ENCODE measurements at regions not wholly inside any gene's neighbourhood (a gene's known extent, or its start where the extent isn't known, plus 50 kb on each side); places are given as distances from the start of the nearest gene placed in this dataset.

DNA sequence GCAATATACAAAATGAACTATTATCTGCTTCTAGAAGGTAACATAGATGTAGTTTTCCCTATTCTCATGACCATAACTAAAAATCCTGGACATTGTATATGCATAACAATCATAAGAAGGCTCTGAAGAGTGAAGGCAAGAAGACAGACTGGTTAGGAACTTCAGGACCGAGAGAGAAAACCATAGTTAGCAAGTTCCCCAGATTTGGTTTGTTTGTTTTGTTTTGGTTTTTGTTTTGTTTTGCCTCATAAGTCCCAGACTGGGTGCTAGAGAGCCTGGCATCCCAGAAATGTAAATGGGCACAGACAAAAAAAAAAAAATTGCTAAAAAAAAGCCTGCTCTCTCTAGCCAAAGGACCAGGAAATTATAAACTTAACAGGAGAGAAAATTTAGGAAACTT, 192.2 kb upstream of the FBXO11 start:
- Histone ChIP-seq H3K4me3 (ENCODE audit: low read depth, low read length) (no peak overlapping the region), H3K27me3 (ENCODE audit: control insufficient read depth, insufficient read depth, low read length) (no peaks in the 10 kb centered on the region), H3K9me3 (ENCODE audit: control insufficient read depth, insufficient read depth, low read length) (no peaks in the 10 kb centered on the region), H3K27ac (ENCODE audit: low read depth, low read length) (no peak overlapping the region)
- TF ChIP-seq, protein P1, sequence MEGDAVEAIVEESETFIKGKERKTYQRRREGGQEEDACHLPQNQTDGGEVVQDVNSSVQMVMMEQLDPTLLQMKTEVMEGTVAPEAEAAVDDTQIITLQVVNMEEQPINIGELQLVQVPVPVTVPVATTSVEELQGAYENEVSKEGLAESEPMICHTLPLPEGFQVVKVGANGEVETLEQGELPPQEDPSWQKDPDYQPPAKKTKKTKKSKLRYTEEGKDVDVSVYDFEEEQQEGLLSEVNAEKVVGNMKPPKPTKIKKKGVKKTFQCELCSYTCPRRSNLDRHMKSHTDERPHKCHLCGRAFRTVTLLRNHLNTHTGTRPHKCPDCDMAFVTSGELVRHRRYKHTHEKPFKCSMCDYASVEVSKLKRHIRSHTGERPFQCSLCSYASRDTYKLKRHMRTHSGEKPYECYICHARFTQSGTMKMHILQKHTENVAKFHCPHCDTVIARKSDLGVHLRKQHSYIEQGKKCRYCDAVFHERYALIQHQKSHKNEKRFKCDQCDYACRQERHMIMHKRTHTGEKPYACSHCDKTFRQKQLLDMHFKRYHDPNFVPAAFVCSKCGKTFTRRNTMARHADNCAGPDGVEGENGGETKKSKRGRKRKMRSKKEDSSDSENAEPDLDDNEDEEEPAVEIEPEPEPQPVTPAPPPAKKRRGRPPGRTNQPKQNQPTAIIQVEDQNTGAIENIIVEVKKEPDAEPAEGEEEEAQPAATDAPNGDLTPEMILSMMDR (IDR thresholded peaks at IDR 0.05; ENCODE audit: low read depth, low read length): no peak
- ChIA-PET POLR2A (no interaction called here), CTCF (no interaction called here)
- no peak for DNase-seq (ENCODE audit: low read depth, low spot score)

DNA sequence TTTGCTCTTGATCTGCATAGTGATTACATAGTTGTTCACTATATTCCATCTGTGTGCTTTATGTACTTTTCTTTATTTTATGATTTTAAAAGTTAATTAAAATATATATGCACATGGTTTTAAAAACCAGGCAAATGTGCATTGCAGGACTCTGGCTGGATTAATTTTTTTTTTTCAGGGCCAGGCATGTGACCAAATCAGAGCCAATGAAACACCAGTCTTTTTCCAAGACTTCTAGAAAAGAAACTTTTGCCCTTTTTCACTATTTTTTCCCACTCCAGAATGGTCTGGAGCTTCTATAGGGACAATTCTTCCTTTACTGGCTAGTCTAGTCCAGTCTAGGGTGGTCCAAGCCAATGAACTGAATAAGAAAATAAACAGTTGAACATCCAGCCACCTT, 198.1 kb upstream of the FBXO11 start:
- DNase-seq (ENCODE audit: low read depth, low spot score): no peak
- no peaks in the 10 kb centered on the region for H3K9me3 ChIP-seq (ENCODE audit: control insufficient read depth, insufficient read depth, low read length)
- H3K27me3 ChIP-seq (ENCODE audit: control insufficient read depth, insufficient read depth, low read length): no peaks in the 10 kb centered on the region
- H3K4me3 ChIP-seq (ENCODE audit: low read depth, low read length): no peak overlapping the region
- TF ChIP-seq, protein P1 (IDR thresholded peaks at IDR 0.05; ENCODE audit: low read depth, low read length): no peak
- CTCF ChIA-PET: interaction anchor here (1.4 to 2.0 kb wide), 4 partner anchors 198 to 315 kb away, joined by 4 to 15 read pairs (median 7); partner anchors contain the start of gene FBXO11
- POLR2A ChIA-PET: no interaction called here
- no peak overlapping the region for H3K27ac ChIP-seq (ENCODE audit: low read depth, low read length)

DNA sequence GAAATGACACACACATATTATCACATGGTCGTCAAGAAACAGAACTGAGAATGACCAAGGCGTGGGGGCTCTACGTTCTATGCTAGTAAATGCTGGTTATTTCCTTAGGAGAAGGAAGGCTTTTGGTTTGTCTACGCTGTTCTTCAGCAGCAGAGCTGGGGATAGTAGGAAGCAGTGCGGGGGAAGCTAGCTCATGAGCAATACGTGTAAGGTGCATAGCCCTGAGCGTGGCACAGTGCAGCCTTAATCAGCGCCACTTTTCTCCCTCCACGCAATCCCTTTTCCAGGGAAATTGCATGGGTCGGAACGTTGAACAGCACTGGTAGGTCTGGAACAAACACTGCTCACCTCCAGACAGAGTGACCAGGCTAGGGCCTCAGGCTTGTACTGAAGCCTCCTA, 199.6 kb upstream of the FBXO11 start:
- POLR2A ChIA-PET: no interaction called here
- TF ChIP-seq, protein P1 (IDR thresholded peaks at IDR 0.05; ENCODE audit: low read depth, low read length): no peak

DNA sequence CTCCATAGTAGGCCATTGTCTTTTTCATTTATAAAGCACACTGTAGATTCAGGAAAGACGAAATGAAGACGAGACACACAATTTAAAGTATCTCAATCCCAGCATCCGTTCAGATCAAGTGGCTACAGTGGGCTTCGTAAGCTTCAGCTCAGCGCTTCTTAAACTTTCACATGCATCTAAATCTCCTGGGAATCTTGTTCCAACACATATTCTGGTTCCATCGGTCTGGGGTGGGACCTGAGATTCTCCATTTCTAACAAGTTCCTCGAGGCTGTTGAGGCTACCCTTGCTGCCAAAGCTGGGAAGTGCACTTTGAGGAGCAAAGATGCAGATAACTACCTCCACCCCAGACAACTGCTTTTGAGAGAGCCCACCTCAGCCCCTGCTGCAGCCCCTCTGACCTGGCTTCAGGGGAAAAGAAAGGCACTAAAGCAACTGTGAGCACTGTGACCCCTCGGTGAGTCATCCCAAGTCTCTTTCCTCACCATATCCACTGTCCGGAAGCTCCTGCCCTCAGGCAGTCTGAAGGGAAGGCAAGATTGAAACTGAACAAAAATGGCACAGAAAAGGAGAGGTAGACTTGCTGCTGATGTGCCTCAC, 201.1 kb upstream of the FBXO11 start:
- Histone ChIP-seq H3K27me3 (ENCODE audit: control insufficient read depth, insufficient read depth, low read length) (no peaks in the 10 kb centered on the region), H3K4me3 (ENCODE audit: low read depth, low read length) (no peak overlapping the region), H3K9me3 (ENCODE audit: control insufficient read depth, insufficient read depth, low read length) (no peaks in the 10 kb centered on the region), H3K27ac (ENCODE audit: low read depth, low read length) (peak overlapping the region; percentile 91)
- TF ChIP-seq, protein P1 (IDR thresholded peaks at IDR 0.05; ENCODE audit: low read depth, low read length): peak; percentile 42
- POLR2A ChIA-PET: interaction anchor here (0.6 to 1.0 kb wide), 2 partner anchors 325 to 337 kb away, joined by 3 read pairs; partner anchors contain the start of gene MSH6
- DNase-seq (ENCODE audit: low read depth, low spot score): no peak
- CTCF ChIA-PET: interaction anchor here (0.6 to 4.2 kb wide), 44 partner anchors 10 to 670 kb away, joined by 3 to 54 read pairs (median 4); no protein-coding TSS in a partner anchor

More for the DNA sequence above, 199.6 kb upstream of the FBXO11 start:
- Histone ChIP-seq H3K27ac (ENCODE audit: low read depth, low read length) (peak overlapping the region; percentile 23), H3K9me3 (ENCODE audit: control insufficient read depth, insufficient read depth, low read length) (no peaks in the 10 kb centered on the region), H3K27me3 (ENCODE audit: control insufficient read depth, insufficient read depth, low read length) (no peaks in the 10 kb centered on the region), H3K4me3 (ENCODE audit: low read depth, low read length) (no peak overlapping the region)
- DNase-seq (ENCODE audit: low read depth, low spot score): no peak
- CTCF ChIA-PET: interaction anchor here (0.6 to 2.6 kb wide), 7 partner anchors 169 to 718 kb away, joined by 3 to 15 read pairs (median 6); no protein-coding TSS in a partner anchor

DNA sequence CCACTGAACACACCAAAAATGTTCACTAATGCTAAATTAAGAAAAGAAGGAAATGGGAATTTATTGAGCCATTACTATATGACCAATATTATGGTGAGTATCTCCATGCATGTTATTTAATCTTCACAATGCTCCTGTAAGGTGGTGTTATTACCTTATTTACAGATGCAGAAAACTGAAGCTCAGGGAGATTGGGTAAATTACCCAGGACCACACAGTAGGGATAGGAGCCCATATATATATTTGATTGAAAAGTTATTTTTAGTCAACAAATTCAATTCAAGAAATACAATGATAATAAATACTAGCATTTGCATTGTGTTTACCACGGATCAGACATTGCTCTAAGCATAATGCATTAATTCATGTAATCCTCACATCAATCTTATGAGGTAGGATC, 202.2 kb upstream of the FBXO11 start:
- Histone ChIP-seq H3K9me3 (ENCODE audit: control insufficient read depth, insufficient read depth, low read length) (no peaks in the 10 kb centered on the region), H3K4me3 (ENCODE audit: low read depth, low read length) (no peak overlapping the region), H3K27ac (ENCODE audit: low read depth, low read length) (no peak overlapping the region), H3K27me3 (ENCODE audit: control insufficient read depth, insufficient read depth, low read length) (no peaks in the 10 kb centered on the region)
- ChIA-PET POLR2A (no interaction called here), CTCF (interaction anchor here (0.6 to 4.2 kb wide), 5 partner anchors 247 to 367 kb away, joined by 3 to 48 read pairs (median 6); no protein-coding TSS in a partner anchor)
- no peak for DNase-seq (ENCODE audit: low read depth, low spot score)
- TF ChIP-seq, protein P1 (IDR thresholded peaks at IDR 0.05; ENCODE audit: low read depth, low read length): no peak
